Trophoblast cell (in vitro differentiated cells and primary cell): ENCODE measurements at regions not wholly inside any gene's neighbourhood (a gene's known extent, or its start where the extent isn't known, plus 50 kb on each side); places are given as distances from the start of the nearest gene placed in this dataset.

Experiments used
- DNase-seq, 2 donors: peaks; one replicate each; pipeline ENCODE4 v3.0.0-alpha.2; 2016
- H2AFZ ChIP-seq: 2 replicates; pipeline ENCODE4 v1.6.1; 2013; ENCODE audit warnings: low read length, moderate library complexity, mild to moderate bottlenecking; ENCODE audit not compliant: insufficient read depth, poor library complexity
- H2AK5ac ChIP-seq: 2 replicates; pipeline ENCODE4 v1.6.1; 2013; ENCODE audit warnings: mild to moderate bottlenecking, low read length
- H2BK120ac ChIP-seq: 2 replicates; pipeline ENCODE4 v1.6.1; 2013; ENCODE audit warnings: low read length, mild to moderate bottlenecking, moderate library complexity; ENCODE audit not compliant: insufficient read depth, poor library complexity
- H2BK12ac ChIP-seq: 2 replicates; pipeline ENCODE4 v1.6.1; 2013; ENCODE audit warnings: mild to moderate bottlenecking, low read length, moderate library complexity
- H2BK5ac ChIP-seq: 2 replicates; pipeline ENCODE4 v1.6.1; 2013; ENCODE audit warnings: low read length, low read depth, moderate library complexity, mild to moderate bottlenecking; ENCODE audit not compliant: poor library complexity
- H3K14ac ChIP-seq: 2 replicates; pipeline ENCODE4 v1.6.1; 2013; ENCODE audit warnings: mild to moderate bottlenecking, low read length
- H3K18ac ChIP-seq: 2 replicates; pipeline ENCODE4 v1.6.1; 2013; ENCODE audit warnings: mild to moderate bottlenecking, low read length
- H3K23ac ChIP-seq: 2 replicates; pipeline ENCODE4 v1.6.1; 2013; ENCODE audit warnings: low read length
- H3K27ac ChIP-seq: 2 replicates; pipeline ENCODE4 v1.5.1; 2013; ENCODE audit warnings: low read depth, mild to moderate bottlenecking, inconsistent platforms, low read length, moderate library complexity
- H3K27me3 ChIP-seq: 2 replicates; pipeline ENCODE4 v1.6.1; 2013; ENCODE audit warnings: inconsistent platforms, mild to moderate bottlenecking, low read length, moderate library complexity; ENCODE audit not compliant: insufficient read depth
- H3K36me3 ChIP-seq, 2 experiments: 1 replicate in 1 of 2; 2 replicates in 1 of 2; pipeline ENCODE4 v1.6.1; 2013; ENCODE audit warnings: low read length in 2 of 2, mild to moderate bottlenecking in 2 of 2, moderate library complexity in 1 of 2; ENCODE audit not compliant: insufficient read depth in 2 of 2, control insufficient read depth in 1 of 2
- H3K4ac ChIP-seq: 2 replicates; pipeline ENCODE4 v1.6.1; 2013; ENCODE audit warnings: low read depth, mild to moderate bottlenecking, low read length, moderate library complexity
- H3K4me1 ChIP-seq, 2 experiments: 1 replicate in 1 of 2; 2 replicates in 1 of 2; pipeline ENCODE4 v1.6.1; 2013; ENCODE audit warnings: low read length in 2 of 2, mild to moderate bottlenecking in 2 of 2, moderate library complexity in 1 of 2; ENCODE audit not compliant: insufficient read depth in 2 of 2, control insufficient read depth in 1 of 2
- H3K4me2 ChIP-seq: 2 replicates; pipeline ENCODE4 v1.6.1; 2013; ENCODE audit warnings: inconsistent platforms, mild to moderate bottlenecking, low read length, moderate library complexity
- H3K4me3 ChIP-seq: 2 replicates; pipeline ENCODE4 v1.5.1; 2013; ENCODE audit warnings: mild to moderate bottlenecking, low read depth, low read length, inconsistent platforms
- H3K79me1 ChIP-seq: one replicate; pipeline ENCODE4 v1.6.1; 2013; ENCODE audit warnings: low read length
- H3K79me2 ChIP-seq: 2 replicates; pipeline ENCODE4 v1.6.1; 2013; ENCODE audit warnings: low read length, mild to moderate bottlenecking; ENCODE audit not compliant: control insufficient read depth, insufficient read depth, poor library complexity
- H3K9ac ChIP-seq: 2 replicates; pipeline ENCODE4 v1.6.1; 2013; ENCODE audit warnings: mild to moderate bottlenecking, low read length
- H3K9me3 ChIP-seq: 2 replicates; pipeline ENCODE4 v1.6.1; 2013; ENCODE audit warnings: low read depth, mild to moderate bottlenecking, control low read depth, inconsistent platforms, low read length; ENCODE audit not compliant: insufficient read depth
- H4K12ac ChIP-seq: 2 replicates; pipeline ENCODE4 v1.6.1; 2013; ENCODE audit warnings: low read depth, mild to moderate bottlenecking, low read length, moderate library complexity
- H4K8ac ChIP-seq: 2 replicates; pipeline ENCODE4 v1.6.1; 2013; ENCODE audit warnings: low read depth, mild to moderate bottlenecking, low read length, moderate library complexity
- H4K91ac ChIP-seq: one replicate; pipeline ENCODE4 v1.6.1; 2013; ENCODE audit warnings: low read depth, mild to moderate bottlenecking, low read length, moderate library complexity
- WGBS: extraction: QIAGEN DNeasy Blood & Tissue Kit; methylation state at CpG from one replicate; pipeline ENCODE4 v1.1.7; 2013; ENCODE audit warnings: missing lambda C conversion rate; ENCODE audit not compliant: insufficient read length, insufficient coverage; ENCODE audit errors: extremely low coverage; 5-methylcytosine and 5-hydroxymethylcytosine counted together

- H3K36me3 ChIP-seq: no peaks in the 10 kb centered on the region
- H2AFZ ChIP-seq: no peak overlapping the region
- H3K27ac ChIP-seq: no peak overlapping the region
- H4K12ac ChIP-seq: no peak overlapping the region
- H3K4me1 ChIP-seq: peaks cover 0 to 8% of the 10 kb centered on the region in 2 experiments
- no peak overlapping the region for H3K4me2 ChIP-seq
- H3K4me3 ChIP-seq: no peak overlapping the region
- H4K91ac ChIP-seq: no peak overlapping the region
- H2BK120ac ChIP-seq: no peak overlapping the region
- H2AK5ac ChIP-seq: no peak overlapping the region
- no peak overlapping the region for H3K9ac ChIP-seq
- no peak overlapping the region for H3K23ac ChIP-seq
- no peaks in the 10 kb centered on the region for H3K27me3 ChIP-seq
- no peak overlapping the region for H2BK12ac ChIP-seq
- H3K79me2 ChIP-seq: no peaks in the 10 kb centered on the region
- H3K4ac ChIP-seq: no peak overlapping the region
- H3K79me1 ChIP-seq: no peaks in the 10 kb centered on the region
- H4K8ac ChIP-seq: no peak overlapping the region
- WGBS: no CpG with 5 or more reads among the region's 2 CpGs
- H3K14ac ChIP-seq: no peak overlapping the region
- H3K18ac ChIP-seq: no peak overlapping the region
- DNase-seq: no peak
- no peaks in the 10 kb centered on the region for H3K9me3 ChIP-seq
- H2BK5ac ChIP-seq: no peak overlapping the region
These were observed 516.3 kb downstream of the TDRD15 start for GRCh38 chr2:21640046-21640445.

DNA sequence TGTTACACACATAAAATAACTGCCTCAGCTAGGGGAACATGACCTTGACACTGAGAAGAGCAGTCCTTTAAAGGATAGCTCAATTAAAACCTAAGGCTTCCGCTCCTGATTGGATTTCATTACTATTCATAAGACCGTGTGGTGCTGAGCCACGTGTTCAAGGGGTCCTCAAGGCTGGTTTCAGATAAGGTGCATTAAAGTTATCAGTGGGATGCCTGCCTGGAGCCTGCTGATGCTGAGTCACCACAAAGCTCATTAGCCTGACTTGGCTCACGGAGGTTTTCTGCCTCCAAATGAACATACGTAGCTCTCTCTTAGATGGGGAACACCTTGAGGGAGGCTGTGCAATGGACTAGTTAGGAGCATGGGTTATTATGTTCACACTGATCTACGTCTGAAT lies 518.9 kb downstream of the TDRD15 start:
- Histone ChIP-seq H3K79me2 (no peaks in the 10 kb centered on the region), H2AK5ac (no peak overlapping the region), H4K91ac (no peak overlapping the region), H3K79me1 (no peaks in the 10 kb centered on the region), H2BK5ac (no peak overlapping the region), H3K23ac (no peak overlapping the region), H3K4me1 (peaks cover 0 to 8% of the 10 kb centered on the region in 2 experiments), H4K8ac (no peak overlapping the region), H3K4me2 (no peak overlapping the region), H3K18ac (no peak overlapping the region), H3K4me3 (no peak overlapping the region), H2BK120ac (no peak overlapping the region), H3K4ac (no peak overlapping the region), H3K36me3 (no peaks in the 10 kb centered on the region), H2BK12ac (no peak overlapping the region), H3K9me3 (no peaks in the 10 kb centered on the region), H3K27me3 (no peaks in the 10 kb centered on the region), H3K27ac (no peak overlapping the region), H4K12ac (no peak overlapping the region), H3K9ac (no peak overlapping the region), H2AFZ (no peak overlapping the region), H3K14ac (no peak overlapping the region)
- no peak for DNase-seq
- WGBS: no CpG with 5 or more reads among the region's 6 CpGs

- Histone ChIP-seq H3K9ac (no peak overlapping the region), H3K18ac (no peak overlapping the region), H3K23ac (no peak overlapping the region), H2AK5ac (no peak overlapping the region), H3K4me2 (no peak overlapping the region), H2AFZ (no peak overlapping the region), H3K14ac (no peak overlapping the region), H3K36me3 (no peaks in the 10 kb centered on the region), H3K79me2 (no peaks in the 10 kb centered on the region), H3K9me3 (no peaks in the 10 kb centered on the region), H4K12ac (no peak overlapping the region), H4K8ac (no peak overlapping the region), H3K4ac (no peak overlapping the region), H2BK5ac (no peak overlapping the region), H2BK12ac (no peak overlapping the region), H4K91ac (no peak overlapping the region), H2BK120ac (no peak overlapping the region), H3K4me1 (peaks cover 0 to 8% of the 10 kb centered on the region in 2 experiments), H3K79me1 (no peaks in the 10 kb centered on the region), H3K27ac (no peak overlapping the region), H3K4me3 (no peak overlapping the region), H3K27me3 (no peaks in the 10 kb centered on the region)
- DNase-seq: no peak
- no CpG with 5 or more reads among the region's 1 CpG for WGBS
These were observed 519.4 kb downstream of the TDRD15 start for GRCh38 chr2:21643180-21643579.

- no peak overlapping the region for H3K4ac ChIP-seq
- WGBS: no CpG with 5 or more reads among the region's 1 CpG
- no peak overlapping the region for H3K23ac ChIP-seq
- no peak overlapping the region for H2BK120ac ChIP-seq
- H3K36me3 ChIP-seq: no peaks in the 10 kb centered on the region
- no peaks in the 10 kb centered on the region for H3K79me2 ChIP-seq
- H2BK12ac ChIP-seq: no peak overlapping the region
- no peak overlapping the region for H3K4me3 ChIP-seq
- H3K18ac ChIP-seq: no peak overlapping the region
- DNase-seq: peak in 1 of 2 donors; percentile 18
- H4K8ac ChIP-seq: no peak overlapping the region
- peaks cover 0 to 7% of the 10 kb centered on the region in 2 experiments for H3K4me1 ChIP-seq
- no peak overlapping the region for H3K9ac ChIP-seq
- H4K12ac ChIP-seq: no peak overlapping the region
- H3K79me1 ChIP-seq: no peaks in the 10 kb centered on the region
- no peak overlapping the region for H2AK5ac ChIP-seq
- no peak overlapping the region for H2AFZ ChIP-seq
- no peak overlapping the region for H3K14ac ChIP-seq
- H4K91ac ChIP-seq: no peak overlapping the region
- H3K4me2 ChIP-seq: no peak overlapping the region
- no peak overlapping the region for H3K27ac ChIP-seq
- no peaks in the 10 kb centered on the region for H3K9me3 ChIP-seq
- no peaks in the 10 kb centered on the region for H3K27me3 ChIP-seq
- H2BK5ac ChIP-seq: no peak overlapping the region
These were observed 520.5 kb downstream of the TDRD15 start for GRCh38 chr2:21644266-21644665.
